GM12865 (cell line): ENCODE measurements at regions not wholly inside any gene's neighbourhood (a gene's known extent, or its start where the extent isn't known, plus 50 kb on each side); places are given as distances from the start of the nearest gene placed in this dataset.

Experiments used
- DNase-seq: peaks from one replicate; pipeline ENCODE4 v3.0.0; 2010; ENCODE audit warnings: low read depth
- H3K4me3 ChIP-seq: 2 replicates; pipeline ENCODE4 v1.5.1; 2011; ENCODE audit warnings: mild to moderate bottlenecking, low read depth, low read length, control low read depth
- CTCF ChIP-seq: IDR thresholded peaks from 2 replicates; pipeline ENCODE4 v1.5.1; 2011; ENCODE audit warnings: low read length, control low read depth, low read depth, inconsistent platforms; ENCODE audit not compliant: insufficient read depth; ENCODE audit errors: missing control alignments

- no peak for DNase-seq
- TF ChIP-seq CTCF = no peak
Observed at GRCh38 chr5:30050056-30050815, 1143.2 kb upstream of the CDH6 start.

GRCh38 chr5:30042677-30043076 is 1150.8 kb upstream of the CDH6 start:
- no peak for DNase-seq
- no peak overlapping the region for H3K4me3 ChIP-seq
- TF ChIP-seq CTCF = no peak

More at GRCh38 chr5:30050056-30050815, 1143.2 kb upstream of the CDH6 start:
- no peak overlapping the region for H3K4me3 ChIP-seq

GRCh38 chr5:30041831-30042385 is 1151.6 kb upstream of the CDH6 start:
- TF ChIP-seq CTCF = no peak

GRCh38 chr5:30041291-30041690 is 1152.2 kb upstream of the CDH6 start:
- no peak for DNase-seq
- H3K4me3 ChIP-seq = no peak overlapping the region
- no peak for TF ChIP-seq CTCF

More at GRCh38 chr5:30041831-30042385, 1151.6 kb upstream of the CDH6 start:
- no peak for DNase-seq
- no peak overlapping the region for H3K4me3 ChIP-seq

GRCh38 chr5:30040488-30041118 is 1152.9 kb upstream of the CDH6 start:
- peak; percentile 59 for DNase-seq
- H3K4me3 ChIP-seq = no peak overlapping the region
- peak; percentile 65 for TF ChIP-seq CTCF

- no peak for DNase-seq
- no peak for TF ChIP-seq CTCF
- H3K4me3 ChIP-seq = no peak overlapping the region
Observed at GRCh38 chr5:30039379-30039778, 1154.1 kb upstream of the CDH6 start.
